HepG2 (cell line): ENCODE measurements at regions not wholly inside any gene's neighbourhood (a gene's known extent, or its start where the extent isn't known, plus 50 kb on each side); places are given as distances from the start of the nearest gene placed in this dataset.
A peak's percentile ranks its signal among the peaks of the same experiment; 100 is the strongest.

Experiments used
- ATAC-seq: fragments of 200-7000 bp; cut with Tn5 transposase; 3 replicates; pipeline ENCODE4 v1.9.1; 2020; ENCODE audit warnings: mild to moderate bottlenecking, moderate library complexity
- BruUV-seq: library from RNA; stranded (reverse); fragments of 400-500 nt; replicated peaks from 2 replicates; lab custom pipeline; 2021; lab: Mats Ljungman, UMichigan
- CTCF ChIA-PET: fragments of 300-600 bp; formaldehyde crosslinking; extraction: SDS; loops from one replicate; lab custom pipeline; 2021; ENCODE audit warnings: low total read pairs, inconsistent platforms, low intra/inter-chr PET ratio; lab: Yijun Ruan, JAX
- POLR2A ChIA-PET: fragments of 350-600 bp; sonication (Branson Sonifier 250); formaldehyde crosslinking; loops from one replicate; lab custom pipeline; 2020; ENCODE audit warnings: antibody characterized with exemption, inconsistent platforms; lab: Yijun Ruan, JAX
- DNase-seq: peaks from one replicate; pipeline ENCODE4 v3.0.0-alpha.2; 2015; ENCODE audit warnings: low spot score
- FAIRE-seq: peaks from 3 replicates; lab custom pipeline; 2011; peaks lifted over from hg19 to GRCh38; lab: Jason Lieb, UNC
- H2AFZ ChIP-seq: one replicate; pipeline ENCODE4 v1.6.1; 2011; ENCODE audit warnings: low read length, inconsistent platforms
- H3K27ac ChIP-seq: fragments of 300-600 bp; 3 replicates; pipeline ENCODE4 v1.8.0; 2011; ENCODE audit warnings: mixed run types, mild to moderate bottlenecking, mixed read lengths, low read length, inconsistent platforms; ENCODE audit not compliant: insufficient read depth; ENCODE audit errors: extremely low read length
- H3K27me3 ChIP-seq, 2 experiments: fragments of 200-600 bp in 1 of 2; 2 replicates in 1 of 2; 3 replicates in 1 of 2; pipeline versions ENCODE4 v1.6.0 to v1.8.0; 2011; ENCODE audit warnings: low read length in 2 of 2, mild to moderate bottlenecking in 2 of 2, moderate library complexity in 2 of 2, inconsistent platforms in 1 of 2; ENCODE audit not compliant: insufficient read depth in 2 of 2, control insufficient read depth in 1 of 2
- H3K36me3 ChIP-seq, 2 experiments: fragments of 200-600 bp in 1 of 2; replicated peaks in 1 of 2; 2 replicates in 1 of 2; 3 replicates in 1 of 2; pipeline versions ENCODE4 v1.5.1 to v1.8.0; 2011; ENCODE audit warnings: low read length in 2 of 2, inconsistent platforms in 1 of 2; ENCODE audit not compliant: insufficient read depth in 2 of 2, control insufficient read depth in 1 of 2
- H3K4me1 ChIP-seq: 2 replicates; pipeline ENCODE4 v1.5.1; 2012; ENCODE audit warnings: low read length, inconsistent platforms; ENCODE audit not compliant: insufficient read depth
- H3K4me2 ChIP-seq: 2 replicates; pipeline ENCODE4 v1.6.0; 2011; ENCODE audit warnings: low read depth, low read length, inconsistent platforms
- H3K4me3 ChIP-seq, 3 experiments: fragments of 200-600 bp in 1 of 3; sonication (generic), shearing (Covaris generic) in 1 of 3; replicated peaks in 1 of 3; 2 replicates each; pipeline ENCODE4 v1.5.1; 2011 to 2016; ENCODE audit warnings: low read length in 3 of 3, inconsistent platforms in 2 of 3, low read depth in 2 of 3, mild to moderate bottlenecking in 2 of 3, control low read depth in 1 of 3, mixed read lengths in 1 of 3; ENCODE audit not compliant: insufficient read depth in 1 of 3
- H3K79me2 ChIP-seq: one replicate; pipeline ENCODE4 v1.6.1; 2011; ENCODE audit warnings: low read length, inconsistent platforms; ENCODE audit not compliant: insufficient read depth
- H3K9ac ChIP-seq: 2 replicates; pipeline ENCODE4 v1.6.0; 2011; ENCODE audit warnings: mild to moderate bottlenecking, low read depth, low read length, inconsistent platforms; ENCODE audit not compliant: insufficient read depth
- H3K9me3 ChIP-seq: 2 replicates; pipeline ENCODE4 v1.5.1; 2012; ENCODE audit warnings: mild to moderate bottlenecking, low read length
- H4K20me1 ChIP-seq: 2 replicates; pipeline ENCODE4 v1.6.0; 2011; ENCODE audit warnings: inconsistent platforms, mild to moderate bottlenecking, low read length, moderate library complexity; ENCODE audit not compliant: insufficient read depth
- DNMT1 ChIP-seq: sonication (generic); formaldehyde crosslinking; IDR thresholded peaks from 2 replicates; pipeline ENCODE4 v1.5.1; 2020; ENCODE audit warnings: mild to moderate bottlenecking, missing genetic modification reagents
- FOXJ3 ChIP-seq: sonication (generic); formaldehyde crosslinking; IDR thresholded peaks from 2 replicates; pipeline ENCODE4 v1.4.0; 2020; ENCODE audit warnings: missing genetic modification reagents, mild to moderate bottlenecking, borderline replicate concordance
- GABPB1 ChIP-seq: IDR thresholded peaks from 2 replicates; pipeline ENCODE4 v1.6.1; 2016; ENCODE audit warnings: mild to moderate bottlenecking, missing genetic modification reagents, moderate library complexity, missing compliant biosample characterization
- HNF4A ChIP-seq: sonication (generic); formaldehyde crosslinking; IDR thresholded peaks from 2 replicates; pipeline ENCODE4 v1.4.0; 2020; ENCODE audit warnings: missing genetic modification reagents
- MAFF ChIP-seq: IDR thresholded peaks from 2 replicates; pipeline ENCODE4 v1.6.1; 2011; ENCODE audit warnings: low read depth, low read length, improper control_type of control experiment
- MAFK ChIP-seq, 2 experiments: IDR thresholded peaks in 1 of 2; conservative IDR thresholded peaks in 1 of 2; 2 replicates each; pipeline ENCODE4 v1.6.1; 2011; ENCODE audit warnings: improper control_type of control experiment in 2 of 2, low read length in 2 of 2
- PCBP2 ChIP-seq: fragments of 200-400 bp; formaldehyde crosslinking; optimal IDR thresholded peaks from 2 replicates; pipeline ENCODE3; 2018; ENCODE audit warnings: low read length, low read depth; ENCODE audit not compliant: poor library complexity, severe bottlenecking
- SMAD1 ChIP-seq: sonication (generic); formaldehyde crosslinking; IDR thresholded peaks from 2 replicates; pipeline ENCODE4 v1.4.0; 2020; ENCODE audit warnings: missing genetic modification reagents, low read depth, mild to moderate bottlenecking, borderline replicate concordance
- SYNCRIP ChIP-seq: fragments of 200-400 bp; formaldehyde crosslinking; IDR thresholded peaks from 2 replicates; pipeline ENCODE4 v1.6.1; 2018; ENCODE audit warnings: mild to moderate bottlenecking, low read depth, low read length; ENCODE audit not compliant: insufficient read depth
- ZFP62 ChIP-seq: sonication (generic); formaldehyde crosslinking; IDR thresholded peaks from 2 replicates; pipeline ENCODE4 v1.4.0; 2020; ENCODE audit warnings: missing genetic modification reagents
- ZNF232 ChIP-seq: sonication (generic); formaldehyde crosslinking; IDR thresholded peaks from 2 replicates; pipeline ENCODE4 v1.4.0; 2020; ENCODE audit warnings: missing genetic modification reagents, borderline replicate concordance
- ZNF589 ChIP-seq: sonication (generic); formaldehyde crosslinking; conservative IDR thresholded peaks from 2 replicates; pipeline ENCODE4 v1.8.0; 2022; ENCODE audit warnings: mild to moderate bottlenecking, moderate library complexity, missing genetic modification reagents
- ZNF615 ChIP-seq: sonication (generic); formaldehyde crosslinking; IDR thresholded peaks from 2 replicates; pipeline ENCODE4 v1.5.0; 2020; ENCODE audit warnings: mild to moderate bottlenecking, missing genetic modification reagents, borderline replicate concordance
- WGBS: methylation state at CpG from one replicate; pipeline ENCODE4 v1.1.6; 2017; ENCODE audit warnings: low lambda C conversion rate; 5-methylcytosine and 5-hydroxymethylcytosine counted together
- in situ Hi-C: cut with HindIII; loops from 2 replicates; pipeline ENCODE4 v1.10.0; 2017; ENCODE audit warnings: low pct_unique_long_range_greater_than_20kb; ENCODE audit not compliant: extremely low pct_ligation_motif_present
- intact Hi-C: fragments of 100-400 bp; cut with micrococcal nuclease; formaldehyde crosslinking; loops from one replicate; pipeline ENCODE4 v1.10.0; 2022; ENCODE audit not compliant: unreplicated experiment
- TF ChIP-seq, protein P1 (sequence below): sonication (generic); formaldehyde crosslinking; IDR thresholded peaks from 2 replicates; pipeline ENCODE4 v1.4.0; 2020; ENCODE audit warnings: missing genetic modification reagents
- TF ChIP-seq, protein P2 (sequence below): sonication (generic); formaldehyde crosslinking; IDR thresholded peaks from 2 replicates; pipeline ENCODE4 v1.4.0; 2020; ENCODE audit warnings: missing genetic modification reagents

DNA sequence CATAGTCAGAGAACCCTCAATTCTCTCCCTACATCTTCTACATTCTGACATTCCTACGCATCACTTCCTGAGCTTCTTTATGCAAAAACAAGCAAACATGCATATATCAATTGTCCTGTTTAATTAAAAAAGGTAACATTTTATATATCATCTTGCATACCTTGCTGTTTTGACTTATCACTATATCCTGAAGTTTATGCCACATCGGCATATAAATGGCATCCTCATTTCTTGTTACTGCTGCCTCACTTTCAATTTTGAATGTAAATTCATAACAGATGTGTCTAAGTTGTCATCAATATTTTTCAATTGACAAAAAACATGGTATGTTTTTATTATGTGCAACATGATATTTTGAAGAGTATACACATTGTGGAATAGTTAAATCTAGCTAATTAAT is 377.3 kb upstream of the STEAP1 start:
- FAIRE-seq (no peak), ATAC-seq (no peak)
- Histone ChIP-seq H3K9me3 (no peaks in the 10 kb centered on the region), H3K79me2 (no peaks in the 10 kb centered on the region), H3K4me1 (no peaks in the 10 kb centered on the region), H3K4me2 (no peak overlapping the region), H2AFZ (no peak overlapping the region), H3K9ac (no peak overlapping the region), H3K36me3 (no peaks in the 10 kb centered on the region), H3K27ac (no peak overlapping the region), H3K27me3 (no peaks in the 10 kb centered on the region), H3K4me3 (no peak overlapping the region)
- intact Hi-C loops (no loop called here), in situ Hi-C loops (no loop called here)
- no TSS peak for BruUV-seq
- POLR2A ChIA-PET = no interaction called here
- TF ChIP-seq FOXJ3 (CRISPR knock-in tag) = no peak
- TF ChIP-seq, protein P1, sequence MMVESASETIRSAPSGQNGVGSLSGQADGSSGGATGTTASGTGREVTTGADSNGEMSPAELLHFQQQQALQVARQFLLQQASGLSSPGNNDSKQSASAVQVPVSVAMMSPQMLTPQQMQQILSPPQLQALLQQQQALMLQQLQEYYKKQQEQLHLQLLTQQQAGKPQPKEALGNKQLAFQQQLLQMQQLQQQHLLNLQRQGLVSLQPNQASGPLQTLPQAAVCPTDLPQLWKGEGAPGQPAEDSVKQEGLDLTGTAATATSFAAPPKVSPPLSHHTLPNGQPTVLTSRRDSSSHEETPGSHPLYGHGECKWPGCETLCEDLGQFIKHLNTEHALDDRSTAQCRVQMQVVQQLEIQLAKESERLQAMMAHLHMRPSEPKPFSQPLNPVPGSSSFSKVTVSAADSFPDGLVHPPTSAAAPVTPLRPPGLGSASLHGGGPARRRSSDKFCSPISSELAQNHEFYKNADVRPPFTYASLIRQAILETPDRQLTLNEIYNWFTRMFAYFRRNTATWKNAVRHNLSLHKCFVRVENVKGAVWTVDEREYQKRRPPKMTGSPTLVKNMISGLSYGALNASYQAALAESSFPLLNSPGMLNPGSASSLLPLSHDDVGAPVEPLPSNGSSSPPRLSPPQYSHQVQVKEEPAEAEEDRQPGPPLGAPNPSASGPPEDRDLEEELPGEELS (CRISPR knock-in tag) = no peak
- TF ChIP-seq SYNCRIP = no peak
- TF ChIP-seq, protein P2, sequence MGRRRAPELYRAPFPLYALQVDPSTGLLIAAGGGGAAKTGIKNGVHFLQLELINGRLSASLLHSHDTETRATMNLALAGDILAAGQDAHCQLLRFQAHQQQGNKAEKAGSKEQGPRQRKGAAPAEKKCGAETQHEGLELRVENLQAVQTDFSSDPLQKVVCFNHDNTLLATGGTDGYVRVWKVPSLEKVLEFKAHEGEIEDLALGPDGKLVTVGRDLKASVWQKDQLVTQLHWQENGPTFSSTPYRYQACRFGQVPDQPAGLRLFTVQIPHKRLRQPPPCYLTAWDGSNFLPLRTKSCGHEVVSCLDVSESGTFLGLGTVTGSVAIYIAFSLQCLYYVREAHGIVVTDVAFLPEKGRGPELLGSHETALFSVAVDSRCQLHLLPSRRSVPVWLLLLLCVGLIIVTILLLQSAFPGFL = no peak
- TF ChIP-seq MAFF = peak; percentile 70
- no peak for TF ChIP-seq DNMT1 (CRISPR knock-in tag)
- TF ChIP-seq HNF4A (CRISPR knock-in tag) = no peak
- TF ChIP-seq ZNF615 (CRISPR knock-in tag) = no peak
- no peak for TF ChIP-seq ZFP62 (CRISPR knock-in tag)
- no peak for TF ChIP-seq GABPB1
- peak; percentile 46 to 73; a peak in 3 of 4 replicates for TF ChIP-seq MAFK (conservative IDR thresholded peaks at IDR 0.05 in 1 of 2, IDR thresholded peaks at IDR 0.05 in 1 of 2; ENCODE audit: low read length in 2 of 2)
- no peak for TF ChIP-seq PCBP2
- no peak for TF ChIP-seq ZNF589 (CRISPR knock-in tag)
- no peak for TF ChIP-seq ZNF232 (CRISPR knock-in tag)
- no peak for TF ChIP-seq SMAD1 (CRISPR knock-in tag)
- TF ChIP-seq, all 625 proteins: peak for 2
- CTCF ChIA-PET = no interaction called here
- DNase-seq = no peak
- H4K20me1 ChIP-seq = no peaks in the 10 kb centered on the region
- 48% methylated on average over 2 of the region's 2 CpGs for WGBS
